Mesenchymal stem cell (in vitro differentiated cells and primary cell): ENCODE measurements at regions not wholly inside any gene's neighbourhood (a gene's known extent, or its start where the extent isn't known, plus 50 kb on each side); places are given as distances from the start of the nearest gene placed in this dataset.

Experiments
- DNase-seq: peaks from one replicate; pipeline ENCODE4 v3.0.0-alpha.2; 2013
- H2AFZ ChIP-seq: one replicate; pipeline ENCODE4 v1.6.1; 2013; ENCODE audit warnings: low read depth, mild to moderate bottlenecking, control low read depth, inconsistent platforms, low read length, moderate library complexity
- H2AK5ac ChIP-seq: 2 replicates; pipeline ENCODE4 v1.6.1; 2013; ENCODE audit warnings: low read length, moderate library complexity, mild to moderate bottlenecking, inconsistent platforms; ENCODE audit not compliant: severe bottlenecking
- H2BK120ac ChIP-seq: one replicate; pipeline ENCODE4 v1.6.1; 2013; ENCODE audit warnings: low read depth, mild to moderate bottlenecking, inconsistent platforms, low read length, moderate library complexity
- H2BK12ac ChIP-seq, 2 experiments: one replicate each; pipeline ENCODE4 v1.6.1; 2013; ENCODE audit warnings: inconsistent platforms in 2 of 2, low read length in 2 of 2, mild to moderate bottlenecking in 2 of 2, moderate library complexity in 2 of 2, control low read depth in 1 of 2
- H2BK15ac ChIP-seq: one replicate; pipeline ENCODE4 v1.6.1; 2013; ENCODE audit warnings: mild to moderate bottlenecking, low read depth, inconsistent platforms; ENCODE audit not compliant: poor library complexity, severe bottlenecking
- H2BK5ac ChIP-seq: 2 replicates; pipeline ENCODE4 v1.6.1; 2013; ENCODE audit warnings: low read depth, mild to moderate bottlenecking, low read length, control low read depth, inconsistent platforms; ENCODE audit not compliant: poor library complexity, severe bottlenecking
- H3K14ac ChIP-seq, 2 experiments: one replicate each; pipeline ENCODE4 v1.6.1; 2013; ENCODE audit warnings: inconsistent platforms in 2 of 2, low read length in 2 of 2, control low read depth in 1 of 2, mild to moderate bottlenecking in 1 of 2, moderate library complexity in 1 of 2
- H3K18ac ChIP-seq, 2 experiments: one replicate each; pipeline ENCODE4 v1.6.1; 2013; ENCODE audit warnings: inconsistent platforms in 2 of 2, low read length in 2 of 2, control low read depth in 1 of 2, low read depth in 1 of 2, mild to moderate bottlenecking in 1 of 2
- H3K23ac ChIP-seq, 2 experiments: one replicate each; pipeline ENCODE4 v1.6.1; 2013; ENCODE audit warnings: inconsistent platforms in 2 of 2, low read length in 2 of 2, mild to moderate bottlenecking in 2 of 2, moderate library complexity in 2 of 2, control low read depth in 1 of 2
- H3K27ac ChIP-seq: 2 replicates; pipeline ENCODE4 v1.5.1; 2013; ENCODE audit warnings: mild to moderate bottlenecking, moderate library complexity, low read length, control low read depth, inconsistent platforms; ENCODE audit not compliant: poor library complexity, severe bottlenecking
- H3K27me3 ChIP-seq, 2 experiments: 2 replicates each; pipeline versions ENCODE4 v1.6.1 to v1.7.0; 2013; ENCODE audit warnings: low read length in 2 of 2, mild to moderate bottlenecking in 2 of 2, moderate library complexity in 2 of 2, control low read depth in 1 of 2, inconsistent platforms in 1 of 2; ENCODE audit not compliant: control insufficient read depth in 1 of 2, insufficient read depth in 1 of 2
- H3K36me3 ChIP-seq, 2 experiments: 2 replicates each; pipeline versions ENCODE4 v1.6.1 to v1.7.0; 2013; ENCODE audit warnings: low read length in 2 of 2, control low read depth in 1 of 2, inconsistent platforms in 1 of 2, low read depth in 1 of 2, mild to moderate bottlenecking in 1 of 2; ENCODE audit not compliant: insufficient read depth in 2 of 2, control insufficient read depth in 1 of 2
- H3K4ac ChIP-seq, 2 experiments: one replicate each; pipeline ENCODE4 v1.6.1; 2013; ENCODE audit warnings: inconsistent platforms in 2 of 2, low read length in 2 of 2, mild to moderate bottlenecking in 2 of 2, moderate library complexity in 2 of 2, control low read depth in 1 of 2, low read depth in 1 of 2
- H3K4me1 ChIP-seq: 2 replicates; pipeline ENCODE4 v1.6.1; 2013; ENCODE audit warnings: low read depth, low read length, control low read depth; ENCODE audit not compliant: control insufficient read depth, insufficient read depth
- H3K4me2 ChIP-seq: 2 replicates; pipeline ENCODE4 v1.6.1; 2013; ENCODE audit warnings: low read length, mild to moderate bottlenecking, inconsistent platforms; ENCODE audit not compliant: poor library complexity, severe bottlenecking
- H3K4me3 ChIP-seq, 2 experiments: 2 replicates each; pipeline versions ENCODE4 v1.5.1 to v1.7.0; 2013; ENCODE audit warnings: low read length in 2 of 2, mild to moderate bottlenecking in 2 of 2, control low read depth in 1 of 2, low read depth in 1 of 2; ENCODE audit not compliant: insufficient read depth in 1 of 2
- H3K79me1 ChIP-seq: replicated peaks from 2 replicates; pipeline ENCODE4 v1.6.1; 2013; ENCODE audit warnings: mild to moderate bottlenecking, control low read depth, low read length, inconsistent platforms; ENCODE audit not compliant: poor library complexity, severe bottlenecking
- H3K9ac ChIP-seq: 2 replicates; pipeline ENCODE4 v1.7.0; 2013; ENCODE audit warnings: mild to moderate bottlenecking, low read length, moderate library complexity
- H3K9me3 ChIP-seq: 2 replicates; pipeline ENCODE4 v1.7.0; 2013; ENCODE audit warnings: mild to moderate bottlenecking, low read length; ENCODE audit not compliant: control insufficient read depth
- H4K8ac ChIP-seq: one replicate; pipeline ENCODE4 v1.6.1; 2013; ENCODE audit warnings: inconsistent platforms, mild to moderate bottlenecking, low read length, moderate library complexity
- H4K91ac ChIP-seq: one replicate; pipeline ENCODE4 v1.6.1; 2013; ENCODE audit warnings: mild to moderate bottlenecking, low read length, inconsistent platforms
- WGBS: methylation state at CpG from one replicate; pipeline ENCODE4 v1.1.7; 2013; ENCODE audit warnings: mixed read lengths; 5-methylcytosine and 5-hydroxymethylcytosine counted together

DNA sequence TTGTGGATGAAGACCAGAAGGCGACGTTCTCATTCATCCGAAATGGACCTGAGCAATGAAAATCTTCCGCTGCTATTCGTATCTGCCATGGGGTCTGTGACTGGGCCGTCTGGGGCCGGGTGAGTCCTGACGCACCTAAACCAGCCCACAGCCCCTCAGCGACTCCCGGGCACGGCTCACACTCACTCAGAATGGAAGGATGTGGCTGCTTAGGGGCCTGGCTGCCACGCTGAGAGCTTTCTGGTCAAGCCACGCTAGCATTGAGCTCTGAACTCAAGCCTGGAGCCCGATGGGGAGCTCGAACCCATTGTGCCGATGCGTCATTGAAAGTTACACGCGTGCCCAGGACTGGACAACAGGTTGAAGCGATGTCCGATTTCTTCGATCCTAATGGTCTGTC, 97.8 kb downstream of the MRPL36 start:
- H4K91ac ChIP-seq = no peak overlapping the region
- no peak overlapping the region for H3K18ac ChIP-seq

DNA sequence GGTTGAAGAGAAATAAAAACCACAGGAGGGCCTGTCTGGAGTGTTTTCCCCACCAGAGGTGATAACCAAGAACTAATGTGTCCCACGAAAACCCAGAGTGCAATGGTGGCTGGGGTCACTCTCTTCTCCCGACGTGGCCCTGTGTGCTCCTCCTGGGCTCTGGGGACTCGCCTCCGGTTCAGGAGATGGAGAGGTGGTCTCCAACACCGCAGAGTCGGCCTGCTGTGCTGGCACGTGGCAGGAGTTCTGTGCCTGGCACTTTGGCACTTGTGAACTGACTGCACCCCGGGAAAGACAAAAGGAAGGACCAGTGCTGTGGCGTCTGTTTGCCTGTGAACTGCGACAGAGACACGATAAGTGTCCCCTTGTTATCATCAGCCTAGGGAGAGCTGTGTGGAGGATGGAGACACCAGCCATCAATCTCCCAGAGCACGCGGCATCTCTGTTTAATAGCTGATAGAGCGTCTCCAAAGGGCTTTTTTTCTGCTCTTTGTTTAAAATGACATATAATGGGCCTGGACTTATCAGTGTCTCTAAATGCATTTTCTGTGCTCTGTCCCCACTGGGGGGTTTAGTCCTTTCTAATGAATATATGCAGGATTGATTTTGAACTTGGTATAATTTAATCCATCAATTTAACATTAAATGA, 98.3 kb downstream of the MRPL36 start:
- Histone ChIP-seq H2BK5ac (no peak overlapping the region), H3K36me3 (no peaks in the 10 kb centered on the region), H2AFZ (no peak overlapping the region), H3K27ac (no peak overlapping the region), H3K9me3 (no peaks in the 10 kb centered on the region), H2BK15ac (no peak overlapping the region), H3K9ac (no peak overlapping the region), H4K91ac (no peak overlapping the region), H3K4me2 (no peak overlapping the region), H4K8ac (no peak overlapping the region), H2AK5ac (no peak overlapping the region), H3K27me3 (peaks cover 10 to 34% of the 10 kb centered on the region in 2 experiments), H2BK120ac (no peak overlapping the region), H3K18ac (no peak overlapping the region), H2BK12ac (no peak overlapping the region), H3K23ac (no peak overlapping the region), H3K14ac (no peak overlapping the region), H3K4me3 (no peak overlapping the region), H3K4me1 (no peaks in the 10 kb centered on the region), H3K4ac (no peak overlapping the region), H3K79me1 (no peaks in the 10 kb centered on the region)
- no peak for DNase-seq
- WGBS = 85% methylated on average over 14 of the region's 15 CpGs

More for the DNA sequence above, 97.8 kb downstream of the MRPL36 start:
- H3K9ac ChIP-seq = no peak overlapping the region
- H3K4me3 ChIP-seq = no peak overlapping the region
- no peak overlapping the region for H2BK12ac ChIP-seq
- H3K4ac ChIP-seq = no peak overlapping the region
- no peak for DNase-seq
- WGBS = 88% methylated on average over 22 of the region's 22 CpGs
- no peak overlapping the region for H2BK5ac ChIP-seq
- H3K23ac ChIP-seq = no peak overlapping the region
- H3K79me1 ChIP-seq = no peaks in the 10 kb centered on the region
- H3K36me3 ChIP-seq = no peaks in the 10 kb centered on the region
- H2AK5ac ChIP-seq = no peak overlapping the region
- H3K4me1 ChIP-seq = no peaks in the 10 kb centered on the region
- no peak overlapping the region for H3K27ac ChIP-seq
- H2BK15ac ChIP-seq = no peak overlapping the region
- no peak overlapping the region for H3K4me2 ChIP-seq
- no peaks in the 10 kb centered on the region for H3K9me3 ChIP-seq
- H3K27me3 ChIP-seq = peaks cover 10 to 35% of the 10 kb centered on the region in 2 experiments
- no peak overlapping the region for H2BK120ac ChIP-seq
- H4K8ac ChIP-seq = no peak overlapping the region
- H2AFZ ChIP-seq = no peak overlapping the region
- H3K14ac ChIP-seq = no peak overlapping the region

DNA sequence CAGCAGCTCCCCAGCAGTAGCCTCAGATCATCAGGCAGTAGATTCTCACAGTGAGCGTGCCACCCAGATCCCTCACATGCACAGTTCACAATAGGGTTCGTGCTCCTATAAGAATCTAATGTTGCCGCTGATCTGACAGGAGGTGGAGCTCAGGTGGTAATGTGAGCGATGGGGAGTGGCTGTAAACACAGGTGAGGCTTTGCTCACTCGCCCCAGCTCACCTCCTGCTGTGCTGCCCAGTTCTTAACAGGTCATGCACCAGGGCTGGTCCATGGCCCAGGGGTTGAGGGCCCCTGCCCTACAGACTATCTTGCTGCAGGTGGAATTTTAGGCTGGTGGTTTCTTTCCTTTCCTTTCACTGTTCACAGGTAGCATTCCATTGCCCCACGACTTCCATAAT, 100.2 kb downstream of the MRPL36 start:
- Histone ChIP-seq H2AK5ac (no peak overlapping the region), H2AFZ (no peak overlapping the region), H3K4me3 (no peak overlapping the region), H2BK15ac (no peak overlapping the region), H3K4ac (no peak overlapping the region), H3K4me2 (no peak overlapping the region), H3K9ac (no peak overlapping the region), H4K91ac (no peak overlapping the region), H3K27me3 (peaks cover 6 to 27% of the 10 kb centered on the region in 2 experiments), H3K36me3 (no peaks in the 10 kb centered on the region), H3K9me3 (no peaks in the 10 kb centered on the region), H3K23ac (no peak overlapping the region), H2BK5ac (no peak overlapping the region), H2BK120ac (no peak overlapping the region), H3K14ac (no peak overlapping the region), H3K18ac (no peak overlapping the region), H3K27ac (no peak overlapping the region), H3K79me1 (no peaks in the 10 kb centered on the region), H4K8ac (no peak overlapping the region), H2BK12ac (no peak overlapping the region), H3K4me1 (no peaks in the 10 kb centered on the region)
- 65% methylated on average over 6 of the region's 6 CpGs for WGBS
- no peak for DNase-seq

DNA sequence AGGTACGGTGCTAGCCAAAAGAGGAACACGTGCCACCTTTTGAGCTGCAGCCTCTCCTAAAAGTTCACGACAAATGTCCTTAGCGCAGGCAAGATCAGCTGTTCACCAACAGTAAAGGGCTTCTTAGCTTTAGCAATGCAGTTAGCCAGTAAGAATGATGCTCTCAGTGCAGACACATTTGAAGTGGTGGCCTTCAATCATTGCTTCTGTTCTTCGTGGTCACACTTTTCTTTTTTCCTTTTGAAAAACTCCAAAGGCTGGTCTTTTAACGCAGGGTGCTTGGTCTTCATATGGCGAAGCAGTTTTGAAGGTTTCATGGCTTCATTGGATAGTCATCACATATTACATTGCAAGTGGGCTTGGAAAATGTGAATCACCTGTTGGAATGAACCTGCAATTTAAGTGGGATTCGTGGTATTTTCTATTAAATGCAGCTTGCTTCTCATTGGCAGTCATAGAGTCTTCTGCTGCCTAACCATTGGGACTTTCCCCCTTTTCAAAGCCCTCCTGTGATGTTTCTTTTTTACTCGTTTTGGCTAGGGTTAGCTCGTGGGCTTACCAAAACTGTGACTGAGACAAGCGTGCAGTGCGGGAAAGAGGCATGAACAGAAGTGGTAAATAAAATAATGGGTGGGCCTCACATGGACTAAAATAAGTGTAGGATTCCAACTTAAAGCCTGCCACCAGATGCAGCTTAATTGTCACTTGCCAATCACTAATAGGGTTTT, 100.9 kb downstream of the MRPL36 start:
- no peak overlapping the region for H3K23ac ChIP-seq
- no peak overlapping the region for H4K91ac ChIP-seq
- no peak overlapping the region for H3K4me3 ChIP-seq
- H2BK15ac ChIP-seq = no peak overlapping the region
- no peak overlapping the region for H3K18ac ChIP-seq
- no peak overlapping the region for H3K14ac ChIP-seq
- no peak for DNase-seq
- no peak overlapping the region for H4K8ac ChIP-seq
- H3K4me2 ChIP-seq = no peak overlapping the region
- H3K27ac ChIP-seq = no peak overlapping the region
- no peak overlapping the region for H3K4ac ChIP-seq
- H2BK120ac ChIP-seq = no peak overlapping the region
- WGBS = 82% methylated on average over 12 of the region's 12 CpGs
- H3K27me3 ChIP-seq = peaks cover 4 to 30% of the 10 kb centered on the region in 2 experiments
- no peak overlapping the region for H2AK5ac ChIP-seq
- no peaks in the 10 kb centered on the region for H3K9me3 ChIP-seq
- no peaks in the 10 kb centered on the region for H3K79me1 ChIP-seq
- no peaks in the 10 kb centered on the region for H3K4me1 ChIP-seq
- no peak overlapping the region for H2BK5ac ChIP-seq
- no peaks in the 10 kb centered on the region for H3K36me3 ChIP-seq
- no peak overlapping the region for H3K9ac ChIP-seq
- no peak overlapping the region for H2BK12ac ChIP-seq
- no peak overlapping the region for H2AFZ ChIP-seq
